Lower lobe of right lung (tissue), 2 donors: ENCODE measurements at regions not wholly inside any gene's neighbourhood (a gene's known extent, or its start where the extent isn't known, plus 50 kb on each side); places are given as distances from the start of the nearest gene placed in this dataset.
"Not testable (repeated sequence)": the region's sequence is repeated elsewhere in the genome, so short reads cannot be mapped to it uniquely, and the experiment has no call there.

Source experiments
- ATAC-seq, 2 donors: fragments of 200-7000 bp; cut with Tn5 transposase; one replicate each; pipeline ENCODE4 v1.9.1; 2020 to 2022; ENCODE audit warnings: mild to moderate bottlenecking in 2 of 2, moderate library complexity in 2 of 2
- DNase-seq: peaks from one replicate; pipeline ENCODE4 v3.0.0-alpha.2; 2020
- H3K27ac ChIP-seq: fragments of 200-600 bp; one replicate; pipeline ENCODE4 v1.8.0; 2022
- H3K27me3 ChIP-seq: fragments of 200-600 bp; one replicate; pipeline ENCODE4 v1.8.0; 2022; ENCODE audit warnings: low read depth
- H3K36me3 ChIP-seq: fragments of 200-600 bp; one replicate; pipeline ENCODE4 v1.8.0; 2022; ENCODE audit warnings: mild to moderate bottlenecking
- H3K4me1 ChIP-seq: fragments of 200-600 bp; one replicate; pipeline ENCODE4 v1.8.0; 2022
- H3K4me3 ChIP-seq: fragments of 200-600 bp; one replicate; pipeline ENCODE4 v1.8.0; 2022; ENCODE audit warnings: mild to moderate bottlenecking
- H3K9me3 ChIP-seq: fragments of 200-600 bp; one replicate; pipeline ENCODE4 v1.8.0; 2022
- intact Hi-C: fragments of 100-400 bp; cut with DNase I; formaldehyde crosslinking; loops from one replicate; pipeline ENCODE4 v1.11.0; 2022
- TF ChIP-seq, protein P1 (sequence below): fragments of 200-600 bp; IDR thresholded peaks from one replicate; pipeline ENCODE4 v1.8.0; 2022; ENCODE audit warnings: antibody characterized with exemption, mild to moderate bottlenecking
- donor health status: DM: no; HTN: yes; CAD: no; lungs with severe emphysema.

DNA sequence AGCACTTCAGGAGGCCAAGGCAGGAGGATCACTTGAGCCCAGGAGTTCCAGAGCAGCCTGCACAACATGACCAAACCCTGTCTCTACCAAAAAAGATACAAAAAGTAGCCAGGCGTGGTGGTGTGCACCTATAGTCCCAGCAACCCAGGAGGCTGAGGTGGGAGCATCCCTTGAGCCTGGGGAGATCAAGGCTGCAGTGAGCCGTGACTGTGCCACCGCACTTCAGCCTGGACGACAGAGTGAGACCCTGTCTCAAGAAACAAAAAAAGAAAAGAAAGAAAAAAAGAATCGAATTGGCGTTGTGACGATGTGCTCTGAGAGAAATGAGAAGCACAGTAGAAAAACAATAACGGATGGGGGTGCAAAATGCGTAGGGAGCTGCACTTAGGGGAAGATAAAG is 101.4 kb downstream of the NDFIP1 start:
- no peaks in the 10 kb centered on the region for H3K4me1 ChIP-seq
- H3K36me3 ChIP-seq, result no peaks in the 10 kb centered on the region
- no peaks in the 10 kb centered on the region for H3K9me3 ChIP-seq
- TF ChIP-seq, protein P1, sequence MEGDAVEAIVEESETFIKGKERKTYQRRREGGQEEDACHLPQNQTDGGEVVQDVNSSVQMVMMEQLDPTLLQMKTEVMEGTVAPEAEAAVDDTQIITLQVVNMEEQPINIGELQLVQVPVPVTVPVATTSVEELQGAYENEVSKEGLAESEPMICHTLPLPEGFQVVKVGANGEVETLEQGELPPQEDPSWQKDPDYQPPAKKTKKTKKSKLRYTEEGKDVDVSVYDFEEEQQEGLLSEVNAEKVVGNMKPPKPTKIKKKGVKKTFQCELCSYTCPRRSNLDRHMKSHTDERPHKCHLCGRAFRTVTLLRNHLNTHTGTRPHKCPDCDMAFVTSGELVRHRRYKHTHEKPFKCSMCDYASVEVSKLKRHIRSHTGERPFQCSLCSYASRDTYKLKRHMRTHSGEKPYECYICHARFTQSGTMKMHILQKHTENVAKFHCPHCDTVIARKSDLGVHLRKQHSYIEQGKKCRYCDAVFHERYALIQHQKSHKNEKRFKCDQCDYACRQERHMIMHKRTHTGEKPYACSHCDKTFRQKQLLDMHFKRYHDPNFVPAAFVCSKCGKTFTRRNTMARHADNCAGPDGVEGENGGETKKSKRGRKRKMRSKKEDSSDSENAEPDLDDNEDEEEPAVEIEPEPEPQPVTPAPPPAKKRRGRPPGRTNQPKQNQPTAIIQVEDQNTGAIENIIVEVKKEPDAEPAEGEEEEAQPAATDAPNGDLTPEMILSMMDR, result no peak
- intact Hi-C loops, result no loop called here
- no peak overlapping the region for H3K27ac ChIP-seq
- no peak overlapping the region for H3K4me3 ChIP-seq
- no peak for ATAC-seq
- no peaks in the 10 kb centered on the region for H3K27me3 ChIP-seq
- DNase-seq, result no peak

DNA sequence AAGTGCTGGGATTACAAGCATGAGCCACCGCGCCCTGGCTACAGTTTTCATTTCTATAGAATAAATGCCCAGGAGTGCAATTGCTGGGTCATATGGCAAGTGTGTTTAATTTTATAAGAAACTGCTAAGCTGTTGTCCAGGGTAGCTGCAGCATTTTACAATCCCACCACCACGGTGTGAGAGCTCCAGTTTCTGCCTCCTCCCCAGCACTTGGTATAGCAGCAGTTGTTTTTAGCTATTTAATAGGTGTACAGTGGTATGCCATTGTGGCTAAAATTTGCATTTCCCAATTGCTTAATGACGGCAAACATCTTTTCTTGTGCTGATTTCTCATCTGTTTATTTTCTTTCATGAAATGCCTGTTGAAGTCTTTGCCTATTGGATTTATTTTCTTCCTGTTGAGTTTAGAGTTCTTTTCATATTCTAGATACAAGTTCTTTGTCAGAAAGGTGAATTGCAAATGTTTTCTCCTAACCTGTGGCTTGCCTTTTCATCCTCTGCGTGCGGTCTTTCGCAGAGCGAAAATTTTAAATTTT is 100.3 kb downstream of the NDFIP1 start:
- no peaks in the 10 kb centered on the region for H3K36me3 ChIP-seq
- intact Hi-C loops, result no loop called here

DNA sequence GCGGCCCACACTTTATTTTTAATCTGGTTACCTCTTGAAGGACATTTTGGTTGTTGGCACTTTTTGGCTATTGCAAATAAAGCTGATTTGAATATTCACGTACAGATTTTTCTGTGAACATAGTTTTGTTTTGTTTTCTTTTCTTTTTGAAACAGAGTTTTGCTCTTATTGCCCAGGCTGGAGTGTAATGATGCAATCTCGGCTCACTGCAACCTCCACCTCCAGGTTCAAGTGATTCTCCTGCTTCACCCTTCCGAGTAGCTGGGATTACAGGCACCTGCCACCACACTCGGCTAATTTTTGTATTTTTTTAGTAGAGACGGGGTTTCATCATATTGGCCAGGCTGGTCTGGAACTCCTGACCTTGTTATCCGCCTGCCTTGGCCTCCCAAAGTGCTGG is 99.7 kb downstream of the NDFIP1 start:
- H3K4me3 ChIP-seq, H3K4me1 ChIP-seq, H3K27ac ChIP-seq, H3K27me3 ChIP-seq, ATAC-seq, DNase-seq, intact Hi-C loops, H3K9me3 ChIP-seq, H3K36me3 ChIP-seq: not testable (repeated sequence)

More for the DNA sequence above, 100.3 kb downstream of the NDFIP1 start:
- Histone ChIP-seq H3K9me3 (no peaks in the 10 kb centered on the region), H3K4me1 (no peaks in the 10 kb centered on the region), H3K27ac (no peak overlapping the region), H3K4me3 (no peak overlapping the region), H3K27me3 (no peaks in the 10 kb centered on the region)
- ATAC-seq (no peak), DNase-seq (no peak)
- TF ChIP-seq, protein P1, result no peak

DNA sequence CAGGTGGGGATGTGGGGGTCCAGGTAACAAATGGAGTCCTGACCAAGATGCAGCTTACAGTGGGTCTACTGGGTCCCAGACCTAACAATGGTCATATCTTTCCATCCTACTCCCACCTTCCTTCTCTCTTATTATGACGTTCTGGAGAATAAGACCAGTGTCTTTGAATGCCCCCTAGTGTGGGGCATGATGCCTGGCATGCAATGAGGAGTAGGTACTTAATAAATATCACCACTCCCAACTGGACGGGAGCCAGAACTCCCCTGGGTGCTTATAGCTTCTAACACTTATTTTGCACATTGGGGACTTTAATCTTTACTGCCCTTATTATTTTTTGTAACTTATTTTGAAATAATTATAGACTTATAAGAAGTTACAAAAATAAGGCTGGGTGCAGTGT is 98.2 kb downstream of the NDFIP1 start:
- no peak overlapping the region for H3K27ac ChIP-seq
- H3K36me3 ChIP-seq, result no peaks in the 10 kb centered on the region
- TF ChIP-seq, protein P1, result no peak
- ATAC-seq, result no peak
- H3K4me1 ChIP-seq, result no peaks in the 10 kb centered on the region
- intact Hi-C loops, result no loop called here
- H3K9me3 ChIP-seq, result no peaks in the 10 kb centered on the region
- DNase-seq, result no peak
- no peak overlapping the region for H3K4me3 ChIP-seq
- H3K27me3 ChIP-seq, result no peaks in the 10 kb centered on the region

DNA sequence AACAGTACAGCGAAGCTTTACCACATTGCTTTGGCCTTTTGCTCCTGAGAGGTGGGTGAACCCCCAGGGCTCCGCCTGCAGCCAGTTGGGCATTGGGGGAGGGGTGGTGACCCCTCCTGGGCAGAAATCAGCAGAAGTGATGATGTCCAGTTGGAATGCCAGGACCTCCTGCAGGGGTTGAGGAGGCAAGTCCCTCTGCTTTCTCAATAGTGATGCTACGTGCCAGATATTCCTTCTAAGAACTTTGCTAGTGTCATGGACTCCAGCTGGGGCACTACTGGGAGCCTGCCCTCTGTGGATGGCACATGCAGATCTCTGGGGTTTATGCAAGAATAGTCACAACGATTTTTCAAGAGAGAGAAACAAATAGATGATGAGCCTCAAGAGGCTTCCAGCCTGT is 95.6 kb downstream of the NDFIP1 start:
- TF ChIP-seq, protein P1, result no peak
- no peak for ATAC-seq

More for the DNA sequence above, 95.6 kb downstream of the NDFIP1 start:
- no peak overlapping the region for H3K27ac ChIP-seq
- no peaks in the 10 kb centered on the region for H3K36me3 ChIP-seq
- H3K4me3 ChIP-seq, result no peak overlapping the region
- H3K4me1 ChIP-seq, result no peaks in the 10 kb centered on the region
- no peak for DNase-seq
- no peaks in the 10 kb centered on the region for H3K9me3 ChIP-seq
- no peaks in the 10 kb centered on the region for H3K27me3 ChIP-seq
- intact Hi-C loops, result no loop called here
